ENCODE measurements at regions not wholly inside any gene's neighbourhood (a gene's known extent, or its start where the extent isn't known, plus 50 kb on each side); places are given as distances from the start of the nearest gene placed in this dataset.

DNA sequence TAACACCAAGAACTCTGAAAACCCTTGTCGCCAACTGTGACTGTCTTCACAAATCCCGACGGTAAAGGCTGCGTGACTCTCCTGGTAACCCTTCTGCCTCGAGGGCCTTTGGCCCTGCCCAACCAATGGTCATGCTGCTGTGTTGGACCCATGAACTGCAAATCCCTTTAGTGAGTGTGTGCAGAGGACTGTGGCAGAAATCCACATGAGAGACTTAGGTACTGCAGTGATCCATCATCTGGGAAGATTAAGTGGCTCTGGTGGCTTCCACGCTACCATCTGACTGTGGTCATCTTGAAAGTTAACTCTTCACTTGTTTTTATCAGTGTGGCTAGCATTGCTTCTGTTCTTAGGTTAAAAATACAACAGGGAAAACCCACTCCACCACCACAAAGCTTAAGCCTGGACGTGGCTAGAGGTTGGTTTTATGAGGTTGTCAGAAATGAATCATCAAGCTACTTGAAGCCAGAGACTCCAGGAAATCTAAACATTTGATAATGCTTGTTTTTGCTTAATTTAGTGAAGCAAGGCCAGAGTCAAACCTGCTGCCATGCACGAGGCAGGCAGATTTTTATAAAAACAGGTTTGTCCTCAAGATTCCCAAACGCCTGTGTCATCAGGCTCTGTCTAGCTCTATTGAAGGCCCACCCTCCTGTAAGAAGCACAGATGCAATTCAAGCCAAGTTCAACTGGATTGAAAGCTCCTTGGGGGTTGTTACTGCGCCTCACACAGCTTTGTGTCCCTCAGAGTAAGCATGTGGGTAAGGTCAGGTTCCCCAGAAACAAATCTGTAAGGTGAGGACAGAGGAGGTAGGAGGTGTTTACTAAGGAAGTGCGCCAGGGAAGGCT lies 52.7 kb upstream of the ERCC6L2 start:
- no peak for DNase-seq

DNA sequence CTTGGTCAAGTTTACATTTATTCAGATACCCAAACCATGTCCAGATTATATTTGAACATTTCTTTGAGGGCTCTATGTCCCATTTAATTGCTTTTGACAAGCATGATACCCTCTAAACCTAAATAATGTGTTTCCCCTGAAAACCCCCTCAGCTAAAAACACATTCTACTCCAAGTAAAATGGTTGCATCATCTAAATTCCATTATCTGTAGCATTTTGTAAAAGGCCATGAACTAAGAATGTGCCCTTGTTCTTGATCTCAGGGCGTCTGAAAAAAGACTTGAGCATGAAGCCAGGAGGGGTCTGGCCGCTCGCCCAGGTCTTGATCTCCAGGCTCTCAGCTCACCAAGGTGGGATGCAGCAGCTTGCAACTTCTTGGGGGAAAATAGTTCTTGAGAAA lies 53.5 kb upstream of the ERCC6L2 start:
- DNase-seq, result no peak

DNA sequence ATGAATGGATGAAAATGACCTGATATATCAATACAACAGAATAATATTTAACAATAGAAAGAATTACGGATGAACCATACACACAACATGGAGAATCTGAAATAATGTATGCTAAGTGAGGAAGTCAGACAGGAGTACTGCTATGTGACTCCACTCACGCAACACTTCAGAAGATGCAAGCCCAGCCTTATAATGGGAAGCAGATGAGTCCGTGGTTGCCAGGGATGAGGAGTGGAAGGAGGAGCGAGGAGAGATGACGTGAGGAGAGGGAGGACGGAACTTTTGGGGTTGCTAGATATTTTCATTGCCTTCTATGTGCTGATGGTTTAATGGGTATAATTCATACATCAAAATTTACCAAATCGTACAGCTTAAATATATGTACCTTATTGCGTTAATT lies 55.4 kb upstream of the ERCC6L2 start:
- no peak for DNase-seq

GRCh38 chr9:95819636-95820035 lies 55.9 kb upstream of the ERCC6L2 start:
- no peak for DNase-seq

DNA sequence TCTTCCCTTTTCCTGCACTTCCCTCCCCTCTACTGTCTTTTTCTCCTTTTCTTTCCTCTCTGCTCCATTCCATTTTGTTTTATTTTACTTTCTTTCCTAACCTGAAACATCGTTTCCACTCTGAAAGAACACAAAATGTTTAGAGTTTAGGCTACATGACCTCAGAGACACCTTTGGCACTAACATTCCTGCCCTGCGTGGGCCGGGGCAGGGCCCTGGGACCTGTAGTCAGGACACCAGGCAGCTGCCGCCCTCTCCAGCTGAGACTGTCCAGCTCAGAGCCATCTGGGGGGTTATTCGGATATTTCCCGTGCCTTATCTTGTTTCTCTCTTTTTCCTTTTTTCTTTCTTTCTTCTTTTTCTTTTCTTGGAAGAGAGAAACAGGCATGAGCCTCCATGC lies 58.3 kb upstream of the ERCC6L2 start:
- no peak for DNase-seq

DNA sequence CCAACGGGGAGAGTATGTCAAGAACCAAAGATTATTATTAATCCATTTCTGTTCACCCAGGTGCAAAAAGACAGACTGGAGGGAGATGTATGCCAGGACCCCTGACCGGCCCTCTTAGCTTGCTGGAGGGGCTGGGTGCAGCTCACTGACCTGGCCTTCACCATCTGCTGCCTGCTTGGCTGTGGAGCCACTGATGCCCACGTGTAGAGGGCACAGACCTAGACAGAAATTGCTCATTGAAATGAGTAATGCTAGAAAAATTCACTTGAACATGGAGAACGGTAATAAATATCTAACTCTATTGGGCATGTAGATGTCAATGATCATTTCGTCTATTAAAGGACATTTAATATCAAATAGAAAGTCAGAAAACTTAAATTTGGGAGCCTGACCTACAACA lies 58.8 kb upstream of the ERCC6L2 start:
- no peak for DNase-seq

GRCh38 chr9:95815961-95816360 lies 59.5 kb upstream of the ERCC6L2 start:
- no peak for DNase-seq

- no peak for DNase-seq
These were observed 60.4 kb upstream of the ERCC6L2 start for GRCh38 chr9:95815133-95815532.

DNA sequence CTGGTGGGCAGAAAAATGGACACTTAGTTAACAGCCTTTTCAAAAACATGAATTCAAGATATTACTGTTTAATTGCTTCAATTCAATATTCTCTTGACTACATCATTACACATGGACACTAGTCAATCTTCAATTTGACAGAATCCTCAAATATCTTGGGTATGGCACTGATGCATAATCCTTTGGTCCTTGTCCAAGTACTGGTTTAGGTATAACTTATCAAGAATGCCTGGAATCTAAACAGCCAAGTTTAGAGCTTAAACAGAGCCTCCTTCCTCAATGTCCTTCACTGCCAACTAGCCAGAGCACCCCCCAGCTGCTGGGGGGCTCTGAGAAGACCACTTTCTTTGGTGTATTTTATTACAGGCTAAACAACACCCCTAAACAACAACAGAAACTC lies 61.6 kb upstream of the ERCC6L2 start:
- DNase-seq, result no peak

- DNase-seq, result no peak
These were observed 64.7 kb upstream of the ERCC6L2 start for GRCh38 chr9:95810814-95811213.

DNA sequence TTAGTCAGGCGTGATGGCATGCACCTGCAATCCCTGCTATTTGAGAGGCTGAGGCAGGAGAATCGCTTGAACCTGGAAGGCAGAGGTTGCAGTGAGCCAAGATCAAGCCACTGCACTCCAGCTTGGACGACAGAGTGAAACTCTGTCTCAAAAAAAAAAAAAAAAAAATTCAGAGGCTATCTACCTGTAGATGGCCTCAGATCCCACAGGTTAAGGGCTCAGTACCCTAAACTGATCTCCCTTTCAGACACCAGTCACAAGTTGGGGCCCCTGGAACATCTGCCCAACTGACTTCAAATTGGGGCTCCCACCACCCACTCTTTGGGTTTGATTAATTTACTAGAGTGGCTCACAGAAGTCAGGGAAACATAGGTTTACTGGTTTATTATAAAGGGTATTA lies 65.4 kb upstream of the ERCC6L2 start:
- no peak for DNase-seq

DNA sequence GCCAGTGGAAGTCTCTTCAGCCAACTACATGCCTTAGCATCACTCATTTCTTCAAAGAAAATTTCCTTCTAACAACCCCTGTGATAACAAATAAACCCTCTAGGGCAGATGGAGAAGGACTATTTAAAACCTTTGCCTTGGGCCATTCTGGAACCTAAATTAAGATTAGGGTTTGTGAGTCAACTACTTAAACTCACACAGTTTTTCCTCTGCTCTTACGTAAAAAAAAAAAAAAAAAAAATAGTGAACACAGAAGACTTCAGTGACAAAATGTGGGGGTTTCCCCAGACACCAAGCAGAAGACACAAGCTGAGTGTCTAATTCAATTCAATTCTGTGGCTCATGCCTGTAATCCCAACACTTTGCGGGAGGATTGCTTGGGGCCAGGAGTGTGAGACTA lies 65.8 kb upstream of the ERCC6L2 start:
- DNase-seq, result no peak

GRCh38 chr9:95808011-95808410 lies 67.5 kb upstream of the ERCC6L2 start:
- no peak for DNase-seq

DNA sequence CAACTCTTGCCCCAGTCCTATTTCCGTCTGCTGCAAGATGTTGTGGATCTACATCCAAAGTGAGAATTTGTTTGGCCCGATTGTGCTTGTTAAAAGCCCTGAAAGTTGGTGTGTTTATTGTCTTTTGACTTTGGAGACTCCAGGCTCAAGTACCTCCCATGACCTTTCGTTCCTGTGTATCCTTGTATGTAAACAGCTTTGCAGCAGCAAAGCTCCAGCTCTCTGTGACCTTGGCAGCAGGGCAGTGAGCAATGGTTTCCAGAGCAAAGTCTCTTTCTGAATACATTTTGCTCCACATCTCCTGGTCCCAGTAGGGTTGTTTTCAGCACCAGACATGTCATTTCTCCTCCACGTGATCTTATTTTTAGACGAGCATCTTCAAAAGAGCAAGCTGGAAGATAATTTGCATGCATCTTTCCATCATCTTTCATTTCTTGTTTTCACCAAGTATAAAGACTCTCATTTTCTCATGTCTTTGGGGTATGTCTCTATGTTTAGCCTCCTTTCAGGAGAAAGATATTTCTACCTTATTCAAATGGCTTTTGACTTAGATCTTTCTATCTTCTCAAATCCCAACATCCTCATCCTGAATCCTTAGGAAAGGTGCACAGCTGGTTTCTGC lies 68.1 kb upstream of the ERCC6L2 start:
- no peak for DNase-seq

DNA sequence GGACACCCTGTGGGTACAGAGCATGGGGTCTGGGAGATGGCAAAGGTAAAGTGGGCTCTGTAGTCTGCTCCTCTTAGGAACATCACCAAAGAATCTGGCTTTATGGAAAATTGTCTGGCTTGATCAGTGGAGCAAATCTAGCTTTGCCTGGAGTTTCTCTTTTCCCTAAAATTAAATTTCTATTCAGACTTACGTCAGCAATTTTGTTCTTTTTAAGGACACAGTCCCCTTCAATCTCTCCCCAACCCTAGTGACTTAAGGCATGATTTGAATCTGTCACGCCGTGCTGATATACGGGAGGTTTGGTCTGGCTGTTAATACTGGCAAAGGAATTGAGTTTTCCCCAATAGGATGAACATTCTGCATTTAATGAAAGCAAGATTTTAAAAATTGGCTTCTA lies 72.3 kb upstream of the ERCC6L2 start:
- no peak for DNase-seq

DNA sequence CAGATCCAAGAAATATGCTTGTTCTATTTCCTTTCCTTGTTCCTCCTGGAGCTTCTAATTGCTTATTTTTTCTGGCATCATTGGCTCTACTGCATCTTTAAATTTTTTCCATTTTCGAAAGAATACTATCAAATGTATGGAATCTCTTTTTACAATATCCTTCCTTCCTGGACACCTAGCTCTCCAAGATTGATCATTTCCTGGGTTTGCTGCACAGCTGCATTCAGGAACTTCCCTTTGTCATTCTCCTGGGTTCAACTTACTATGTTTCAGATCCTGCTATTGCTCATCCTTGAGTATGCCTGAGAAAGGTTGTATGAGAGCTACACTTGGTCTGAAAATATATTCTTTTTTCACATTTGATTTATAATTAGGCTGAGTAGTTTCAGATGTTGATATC lies 73.7 kb upstream of the ERCC6L2 start:
- no peak for DNase-seq

GRCh38 chr9:95796029-95796428 lies 79.5 kb upstream of the ERCC6L2 start:
- no peak for DNase-seq

- DNase-seq, result no peak
These were observed 81.3 kb upstream of the ERCC6L2 start for GRCh38 chr9:95793924-95794828.

GRCh38 chr9:95791695-95792094 lies 83.8 kb upstream of the ERCC6L2 start:
- DNase-seq, result no peak

GRCh38 chr9:95791286-95791685 lies 84.2 kb upstream of the ERCC6L2 start:
- DNase-seq, result no peak

DNA sequence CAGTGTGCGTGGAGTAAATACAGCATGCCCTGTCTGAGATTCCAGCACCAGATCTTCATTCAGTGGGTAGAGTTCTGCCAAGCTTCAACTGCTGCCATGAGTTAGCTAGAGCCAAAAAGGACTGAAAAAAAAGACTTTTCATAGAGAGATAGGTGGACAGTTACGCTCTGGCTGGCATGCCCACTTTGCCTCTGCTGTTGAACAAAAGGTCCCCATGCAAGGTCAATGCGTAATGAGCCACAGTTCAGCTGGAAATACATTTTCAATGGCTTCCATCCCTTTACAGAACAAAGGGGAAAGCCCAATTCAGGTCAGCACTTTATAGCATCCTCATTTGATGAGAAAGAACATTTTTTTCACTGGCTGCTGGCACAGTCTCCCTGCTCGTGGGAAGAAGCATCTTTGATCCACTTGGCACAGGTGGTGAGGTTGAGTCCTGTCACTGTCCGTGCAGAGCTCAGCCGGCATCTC lies 86.9 kb upstream of the ERCC6L2 start:
- DNase-seq, result no peak

DNA sequence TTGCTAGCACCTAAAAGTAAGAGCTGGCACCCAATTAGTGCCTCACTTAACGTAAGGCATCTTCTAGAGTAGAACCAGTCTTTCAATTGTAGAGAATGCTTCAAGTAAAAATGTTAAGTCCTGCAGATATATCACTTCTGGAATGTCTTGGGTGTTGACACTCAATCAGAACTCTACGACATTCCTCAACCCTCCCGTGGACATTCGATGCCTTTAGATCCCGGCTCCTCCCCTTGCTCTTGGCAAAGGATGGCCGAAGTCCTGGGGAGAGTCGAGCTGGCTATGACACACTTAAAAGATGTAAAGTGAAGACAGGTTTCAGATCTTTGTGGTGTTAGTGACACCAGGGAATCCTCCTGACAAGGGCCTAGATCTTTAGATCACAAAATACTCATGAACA lies 87.5 kb upstream of the ERCC6L2 start:
- no peak for DNase-seq

DNA sequence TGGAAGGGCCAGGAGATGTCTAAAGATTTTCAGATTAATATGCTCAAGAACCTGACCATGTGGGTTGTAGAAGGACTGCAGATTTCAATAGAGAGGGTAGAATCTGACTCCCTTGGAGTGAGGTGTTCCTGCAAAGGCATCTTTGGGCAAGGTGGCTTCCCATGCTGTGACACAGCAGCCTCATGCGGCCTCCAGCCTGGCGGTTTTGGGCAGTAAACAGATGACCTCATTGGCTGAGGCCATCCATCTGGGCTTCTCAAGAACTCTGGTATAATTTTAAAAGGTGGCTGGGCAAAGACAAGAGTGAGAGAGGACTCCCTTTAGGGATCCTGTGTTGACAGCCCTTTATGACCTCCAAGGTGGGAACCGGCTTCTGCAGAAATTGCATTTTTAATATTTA lies 90.3 kb upstream of the ERCC6L2 start:
- no peak for DNase-seq

DNA sequence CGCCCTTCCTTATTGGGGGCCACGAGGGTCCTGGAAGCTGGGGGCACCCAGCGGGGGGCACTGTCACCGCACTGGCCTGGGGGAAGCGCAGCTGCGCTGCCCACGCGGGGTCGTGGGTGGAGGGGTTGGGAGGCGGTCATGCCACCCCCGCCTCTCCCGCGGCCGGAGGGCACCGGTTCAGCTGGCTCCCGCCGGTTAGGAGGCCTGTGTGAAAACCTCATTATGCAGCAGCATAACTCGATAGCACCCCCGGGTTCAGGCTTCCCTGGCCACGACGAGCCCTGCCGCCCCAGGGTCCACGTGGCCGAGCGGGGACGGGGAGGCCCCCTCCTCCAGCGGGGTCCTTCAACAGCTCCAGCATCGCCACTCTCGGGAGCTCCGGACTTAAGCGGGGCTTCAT lies 91.2 kb upstream of the ERCC6L2 start:
- DNase-seq, result no peak
